ENCODE measurements at regions not wholly inside any gene's neighbourhood (a gene's known extent, or its start where the extent isn't known, plus 50 kb on each side); places are given as distances from the start of the nearest gene placed in this dataset.

GRCh38 chr1:4500441-4500840 is 154.0 kb upstream of the AJAP1 start:
- no peak for TF ChIP-seq CTCF (IDR thresholded peaks at IDR 0.05)
- TF ChIP-seq POLR2A (IDR thresholded peaks at IDR 0.05): no peak
